ENCODE measurements at regions not wholly inside any gene's neighbourhood (a gene's known extent, or its start where the extent isn't known, plus 50 kb on each side); places are given as distances from the start of the nearest gene placed in this dataset.

DNA sequence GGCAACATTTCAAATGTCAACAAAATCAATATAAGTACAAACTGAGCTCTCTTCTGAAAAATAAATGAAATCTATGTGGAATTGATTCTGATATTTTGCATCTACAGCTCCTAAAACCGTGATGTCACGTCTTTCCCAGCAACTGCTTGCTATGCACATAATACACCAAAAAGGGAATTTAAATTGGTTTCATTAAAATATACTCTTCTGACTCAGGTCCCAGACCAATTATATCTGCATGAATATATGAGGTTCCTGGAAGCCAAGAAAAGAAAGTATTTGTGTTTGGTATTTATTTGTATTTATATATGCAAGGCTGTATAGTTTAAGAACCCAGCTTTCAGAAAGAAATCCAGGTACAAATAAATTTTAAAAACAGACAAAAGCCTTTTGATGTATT is 1282.5 kb downstream of the SUCLG1 start:
- no peak overlapping the region for H3K4me3 ChIP-seq (ENCODE audit: control insufficient read depth, low read depth, low read length)
- TF ChIP-seq, protein P1, sequence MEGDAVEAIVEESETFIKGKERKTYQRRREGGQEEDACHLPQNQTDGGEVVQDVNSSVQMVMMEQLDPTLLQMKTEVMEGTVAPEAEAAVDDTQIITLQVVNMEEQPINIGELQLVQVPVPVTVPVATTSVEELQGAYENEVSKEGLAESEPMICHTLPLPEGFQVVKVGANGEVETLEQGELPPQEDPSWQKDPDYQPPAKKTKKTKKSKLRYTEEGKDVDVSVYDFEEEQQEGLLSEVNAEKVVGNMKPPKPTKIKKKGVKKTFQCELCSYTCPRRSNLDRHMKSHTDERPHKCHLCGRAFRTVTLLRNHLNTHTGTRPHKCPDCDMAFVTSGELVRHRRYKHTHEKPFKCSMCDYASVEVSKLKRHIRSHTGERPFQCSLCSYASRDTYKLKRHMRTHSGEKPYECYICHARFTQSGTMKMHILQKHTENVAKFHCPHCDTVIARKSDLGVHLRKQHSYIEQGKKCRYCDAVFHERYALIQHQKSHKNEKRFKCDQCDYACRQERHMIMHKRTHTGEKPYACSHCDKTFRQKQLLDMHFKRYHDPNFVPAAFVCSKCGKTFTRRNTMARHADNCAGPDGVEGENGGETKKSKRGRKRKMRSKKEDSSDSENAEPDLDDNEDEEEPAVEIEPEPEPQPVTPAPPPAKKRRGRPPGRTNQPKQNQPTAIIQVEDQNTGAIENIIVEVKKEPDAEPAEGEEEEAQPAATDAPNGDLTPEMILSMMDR (IDR thresholded peaks at IDR 0.05; ENCODE audit: control insufficient read depth, insufficient read depth, low read depth, low read length, missing control alignments): no peak
- DNase-seq (ENCODE audit: low read depth): no peak

DNA sequence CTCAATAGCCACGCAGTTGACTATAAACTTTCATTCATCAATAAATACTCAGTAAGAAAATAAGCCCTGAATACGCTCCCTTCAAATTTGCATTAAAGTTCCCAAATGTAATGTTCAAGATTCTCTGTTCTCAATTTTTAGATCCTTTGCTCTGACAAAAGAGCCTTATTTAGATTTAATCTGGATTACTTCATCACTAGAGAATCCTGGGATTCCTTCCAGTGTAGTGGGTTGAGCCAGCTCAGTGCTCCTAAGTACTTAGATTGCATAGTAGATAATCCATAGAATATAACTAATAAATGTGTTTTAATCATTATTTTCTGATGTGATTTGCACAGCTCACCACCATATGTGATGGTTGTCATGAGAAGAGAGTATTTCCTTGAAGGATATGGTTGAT is 1286.2 kb downstream of the SUCLG1 start:
- TF ChIP-seq, protein P1 (IDR thresholded peaks at IDR 0.05; ENCODE audit: control insufficient read depth, insufficient read depth, low read depth, low read length, missing control alignments): no peak
- H3K4me3 ChIP-seq (ENCODE audit: control insufficient read depth, low read depth, low read length): no peak overlapping the region
- no peak for DNase-seq (ENCODE audit: low read depth)

DNA sequence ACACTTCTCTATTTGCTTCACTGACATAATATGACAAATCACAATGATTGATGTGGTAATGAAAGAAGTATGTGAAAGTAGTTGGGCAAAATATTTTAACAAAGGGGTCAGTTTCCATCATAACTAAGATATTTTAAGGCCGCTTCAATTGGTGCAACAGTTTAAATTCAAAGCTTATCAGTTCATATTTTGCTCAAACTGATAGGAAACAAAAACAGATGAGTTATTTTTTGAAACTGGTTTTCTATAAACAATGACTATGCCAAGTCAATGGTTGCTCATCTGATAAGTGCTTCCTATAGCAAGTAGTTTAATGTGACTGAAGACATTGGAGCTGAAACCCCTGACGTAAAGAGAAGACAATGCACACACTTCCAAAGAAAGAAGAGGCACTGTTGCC is 1290.7 kb downstream of the SUCLG1 start:
- DNase-seq (ENCODE audit: low read depth): no peak
- TF ChIP-seq, protein P1 (IDR thresholded peaks at IDR 0.05; ENCODE audit: control insufficient read depth, insufficient read depth, low read depth, low read length, missing control alignments): no peak
- H3K4me3 ChIP-seq (ENCODE audit: control insufficient read depth, low read depth, low read length): no peak overlapping the region

DNA sequence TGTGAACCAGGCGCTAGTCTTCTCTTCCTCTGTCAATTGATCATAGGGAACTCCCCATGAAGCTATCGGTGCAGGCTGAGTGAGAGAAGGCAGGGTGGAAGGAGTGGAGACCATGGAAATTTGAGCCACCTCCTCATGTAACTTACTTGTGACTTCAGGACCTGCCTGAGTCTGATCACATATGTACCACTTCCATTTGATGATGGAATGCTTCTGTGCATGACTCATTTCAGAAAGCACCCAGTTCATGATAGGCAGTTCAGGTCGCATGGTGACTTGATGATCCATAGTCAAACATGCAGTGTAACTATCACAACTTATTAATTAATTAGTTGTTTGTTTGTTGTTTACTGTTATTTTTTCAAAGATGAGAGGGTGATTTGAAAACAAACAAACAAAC is 1296.7 kb downstream of the SUCLG1 start:
- no peak for DNase-seq (ENCODE audit: low read depth)
- TF ChIP-seq, protein P1 (IDR thresholded peaks at IDR 0.05; ENCODE audit: control insufficient read depth, insufficient read depth, low read depth, low read length, missing control alignments): no peak
- no peak overlapping the region for H3K4me3 ChIP-seq (ENCODE audit: control insufficient read depth, low read depth, low read length)

DNA sequence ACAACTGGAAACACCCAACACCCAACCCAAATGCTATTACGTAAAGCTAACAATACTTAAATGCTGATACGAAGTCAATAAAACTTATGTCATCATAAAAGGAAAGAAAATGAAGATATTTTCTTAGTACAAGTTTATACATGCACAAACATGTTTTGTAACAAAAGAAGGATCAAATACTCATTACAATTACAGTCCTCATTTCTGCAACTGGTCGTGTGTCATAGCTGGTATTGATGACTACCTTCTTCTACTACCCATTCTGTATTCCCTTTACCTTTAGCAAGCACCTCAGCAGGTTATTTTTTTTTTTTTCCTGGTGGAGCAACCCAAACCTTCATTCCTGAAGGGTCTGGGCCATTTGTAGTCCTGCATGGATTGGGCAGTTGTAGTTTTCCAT is 1298.5 kb downstream of the SUCLG1 start:
- TF ChIP-seq, protein P1 (IDR thresholded peaks at IDR 0.05; ENCODE audit: control insufficient read depth, insufficient read depth, low read depth, low read length, missing control alignments): no peak
- DNase-seq (ENCODE audit: low read depth): no peak
- no peak overlapping the region for H3K4me3 ChIP-seq (ENCODE audit: control insufficient read depth, low read depth, low read length)

DNA sequence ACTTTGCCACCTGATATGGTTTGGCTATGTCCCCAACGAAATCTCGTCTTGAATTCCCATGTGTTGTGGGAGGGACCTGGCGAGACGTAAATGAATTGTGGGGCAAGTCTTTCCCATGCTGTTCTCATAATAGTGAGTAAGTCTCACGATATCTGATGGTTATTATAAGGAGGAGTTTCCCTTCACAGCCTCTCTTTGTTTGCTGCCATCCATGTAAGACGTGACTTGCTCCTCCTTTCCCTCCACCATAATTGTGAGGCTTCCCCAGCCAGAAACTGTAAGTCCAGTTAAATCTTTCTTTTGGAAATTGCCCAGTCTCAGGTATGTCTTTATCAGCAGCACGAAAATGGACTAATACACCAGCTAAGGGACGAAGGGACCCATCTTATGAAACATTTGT is 1303.3 kb downstream of the SUCLG1 start:
- TF ChIP-seq, protein P1 (IDR thresholded peaks at IDR 0.05; ENCODE audit: control insufficient read depth, insufficient read depth, low read depth, low read length, missing control alignments): no peak
- H3K4me3 ChIP-seq (ENCODE audit: control insufficient read depth, low read depth, low read length): no peak overlapping the region
- DNase-seq (ENCODE audit: low read depth): no peak

DNA sequence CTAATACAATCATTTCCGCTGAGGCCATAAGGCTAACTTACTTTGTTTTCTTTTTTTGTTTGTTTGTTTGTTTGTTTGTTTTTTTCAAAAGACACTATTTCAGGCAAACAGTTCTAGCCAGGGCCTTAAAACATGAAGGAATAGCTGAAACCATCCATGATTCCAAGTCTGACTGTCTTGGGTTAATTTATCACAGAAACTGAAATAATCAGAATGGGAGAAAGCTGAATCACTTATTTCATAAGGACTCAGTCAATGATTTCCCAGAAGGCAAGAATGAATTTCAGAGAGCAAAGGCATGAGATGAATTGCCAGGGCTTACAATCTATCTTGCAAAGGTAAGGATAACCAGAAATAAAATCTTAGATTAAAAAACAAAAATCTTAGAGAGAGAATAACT is 1315.1 kb downstream of the SUCLG1 start:
- no peak for DNase-seq (ENCODE audit: low read depth)
- H3K4me3 ChIP-seq (ENCODE audit: control insufficient read depth, low read depth, low read length): no peak overlapping the region
- TF ChIP-seq, protein P1 (IDR thresholded peaks at IDR 0.05; ENCODE audit: control insufficient read depth, insufficient read depth, low read depth, low read length, missing control alignments): no peak
